ENCODE measurements at regions not wholly inside any gene's neighbourhood (a gene's known extent, or its start where the extent isn't known, plus 50 kb on each side); places are given as distances from the start of the nearest gene placed in this dataset.

- no peaks in the 10 kb centered on the region for H3K36me3 ChIP-seq (ENCODE audit: insufficient read depth, insufficient read length, low read length)
- H3K4me1 ChIP-seq (ENCODE audit: insufficient read depth, insufficient read length): no peaks in the 10 kb centered on the region
- H3K4me3 ChIP-seq (ENCODE audit: insufficient read length, low read depth): no peak overlapping the region
- no peak for DNase-seq (ENCODE audit: low read depth, low spot score)
- no peaks in the 10 kb centered on the region for H3K27me3 ChIP-seq (ENCODE audit: insufficient read depth, insufficient read length)
- H3K9me3 ChIP-seq (ENCODE audit: insufficient read depth, low read length): no peaks in the 10 kb centered on the region; the same call in 1 of the 2 replicates
- TF ChIP-seq ZNF274 (IDR thresholded peaks at IDR 0.05; ENCODE audit: low read depth, low read length) (no peak), SUZ12 (IDR thresholded peaks at IDR 0.05; ENCODE audit: extremely low read depth, insufficient read depth, insufficient read length) (no peak)
- no peak overlapping the region for H3K9ac ChIP-seq (ENCODE audit: insufficient read length, low read depth)
Measured at GRCh38 chr5:96141749-96142148, 180.1 kb upstream of the ELL2 start.

DNA sequence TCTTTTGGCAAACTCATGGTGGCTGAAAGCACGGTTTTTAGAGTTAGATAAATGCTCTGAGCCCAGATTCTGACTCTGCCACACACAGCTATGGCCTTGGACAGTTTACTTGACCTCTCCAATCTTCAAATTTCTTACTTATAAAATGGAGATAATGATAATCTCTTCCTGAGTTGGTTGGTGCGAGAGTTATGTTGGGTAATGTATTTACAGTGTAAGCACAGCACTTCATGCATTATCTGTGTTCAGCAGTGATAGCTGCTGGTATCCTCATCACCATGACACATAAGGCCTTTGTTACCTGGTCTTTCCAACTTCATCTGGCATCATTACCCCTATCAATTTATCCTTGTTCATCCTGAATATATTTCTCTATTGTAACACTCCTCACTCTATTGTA is 178.8 kb upstream of the ELL2 start:
- DNase-seq (ENCODE audit: low read depth, low spot score): no peak
- H3K4me3 ChIP-seq (ENCODE audit: insufficient read length, low read depth): no peak overlapping the region
- H3K4me1 ChIP-seq (ENCODE audit: insufficient read depth, insufficient read length): no peaks in the 10 kb centered on the region
- no peaks in the 10 kb centered on the region for H3K9me3 ChIP-seq (ENCODE audit: insufficient read depth, low read length)
- no peak for TF ChIP-seq ZNF274 (IDR thresholded peaks at IDR 0.05; ENCODE audit: low read depth, low read length)
- TF ChIP-seq YY1 (IDR thresholded peaks at IDR 0.05; ENCODE audit: insufficient read depth, insufficient read length): no peak
- no peak for TF ChIP-seq SUZ12 (IDR thresholded peaks at IDR 0.05; ENCODE audit: extremely low read depth, insufficient read depth, insufficient read length)
- H3K36me3 ChIP-seq (ENCODE audit: insufficient read depth, insufficient read length, low read length): no peaks in the 10 kb centered on the region
- H3K9ac ChIP-seq (ENCODE audit: insufficient read length, low read depth): no peak overlapping the region
- H3K27me3 ChIP-seq (ENCODE audit: insufficient read depth, insufficient read length): no peaks in the 10 kb centered on the region

DNA sequence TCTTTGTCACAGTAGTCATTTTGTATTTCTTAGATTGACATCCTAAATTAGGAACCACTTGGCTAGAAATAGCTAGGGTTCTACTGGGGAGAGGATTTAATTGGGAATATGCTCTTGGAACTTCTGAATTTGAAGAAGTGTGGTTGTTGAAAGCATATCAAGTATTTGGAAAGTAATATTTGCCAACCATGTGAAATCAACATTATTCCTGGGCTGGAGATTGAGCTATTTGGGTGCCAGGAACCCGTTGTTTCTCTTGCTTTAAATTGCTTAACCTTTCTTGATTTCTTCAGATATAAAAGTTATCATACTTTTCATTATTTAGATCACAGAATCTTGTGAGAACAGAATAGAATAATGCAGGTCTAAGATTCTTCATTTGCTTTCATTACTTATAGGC is 178.4 kb upstream of the ELL2 start:
- H3K4me1 ChIP-seq (ENCODE audit: insufficient read depth, insufficient read length): no peaks in the 10 kb centered on the region
- no peak for DNase-seq (ENCODE audit: low read depth, low spot score)

DNA sequence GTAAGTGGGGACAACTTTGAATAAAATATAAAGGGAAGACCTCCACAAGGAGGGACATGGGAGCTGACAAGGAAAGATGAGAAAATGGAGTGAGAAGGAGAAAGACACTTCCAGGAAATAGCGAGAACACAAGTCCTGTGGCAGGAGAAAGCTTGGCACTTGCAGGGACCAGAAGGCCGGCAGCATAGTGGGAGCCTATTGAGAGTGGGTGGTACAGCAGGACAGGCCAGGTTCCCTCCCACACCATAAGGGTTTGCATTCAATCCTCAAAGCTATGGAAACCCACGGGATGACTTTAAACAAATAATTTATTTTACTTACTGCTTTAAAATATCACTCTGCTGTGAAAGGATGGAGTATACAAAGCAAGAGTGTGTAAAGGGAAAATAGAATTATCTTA is 173.2 kb upstream of the ELL2 start:
- Histone ChIP-seq H3K4me1 (ENCODE audit: insufficient read depth, insufficient read length) (no peaks in the 10 kb centered on the region), H3K9ac (ENCODE audit: insufficient read length, low read depth) (no peak overlapping the region), H3K9me3 (ENCODE audit: insufficient read depth, low read length) (no peaks in the 10 kb centered on the region), H3K4me3 (ENCODE audit: insufficient read length, low read depth) (no peak overlapping the region), H3K36me3 (ENCODE audit: insufficient read depth, insufficient read length, low read length) (no peaks in the 10 kb centered on the region), H3K27me3 (ENCODE audit: insufficient read depth, insufficient read length) (no peaks in the 10 kb centered on the region)
- DNase-seq (ENCODE audit: low read depth, low spot score): no peak
- no peak for TF ChIP-seq YY1 (IDR thresholded peaks at IDR 0.05; ENCODE audit: insufficient read depth, insufficient read length)
- TF ChIP-seq SUZ12 (IDR thresholded peaks at IDR 0.05; ENCODE audit: extremely low read depth, insufficient read depth, insufficient read length): no peak
- TF ChIP-seq ZNF274 (IDR thresholded peaks at IDR 0.05; ENCODE audit: low read depth, low read length): no peak

More for the DNA sequence above, 178.4 kb upstream of the ELL2 start:
- Histone ChIP-seq H3K9me3 (ENCODE audit: insufficient read depth, low read length) (no peaks in the 10 kb centered on the region), H3K36me3 (ENCODE audit: insufficient read depth, insufficient read length, low read length) (no peaks in the 10 kb centered on the region), H3K27me3 (ENCODE audit: insufficient read depth, insufficient read length) (no peaks in the 10 kb centered on the region), H3K9ac (ENCODE audit: insufficient read length, low read depth) (no peak overlapping the region), H3K4me3 (ENCODE audit: insufficient read length, low read depth) (no peak overlapping the region)
- TF ChIP-seq ZNF274 (IDR thresholded peaks at IDR 0.05; ENCODE audit: low read depth, low read length): no peak
- TF ChIP-seq SUZ12 (IDR thresholded peaks at IDR 0.05; ENCODE audit: extremely low read depth, insufficient read depth, insufficient read length): no peak
- no peak for TF ChIP-seq YY1 (IDR thresholded peaks at IDR 0.05; ENCODE audit: insufficient read depth, insufficient read length)

- no peaks in the 10 kb centered on the region for H3K9me3 ChIP-seq (ENCODE audit: insufficient read depth, low read length)
- H3K27me3 ChIP-seq (ENCODE audit: insufficient read depth, insufficient read length): no peaks in the 10 kb centered on the region
- DNase-seq (ENCODE audit: low read depth, low spot score): no peak
- no peaks in the 10 kb centered on the region for H3K4me1 ChIP-seq (ENCODE audit: insufficient read depth, insufficient read length)
- no peak overlapping the region for H3K4me3 ChIP-seq (ENCODE audit: insufficient read length, low read depth)
- H3K36me3 ChIP-seq (ENCODE audit: insufficient read depth, insufficient read length, low read length): no peaks in the 10 kb centered on the region
- TF ChIP-seq YY1 (IDR thresholded peaks at IDR 0.05; ENCODE audit: insufficient read depth, insufficient read length) (no peak), SUZ12 (IDR thresholded peaks at IDR 0.05; ENCODE audit: extremely low read depth, insufficient read depth, insufficient read length) (no peak)
- no peak overlapping the region for H3K9ac ChIP-seq (ENCODE audit: insufficient read length, low read depth)
Measured at GRCh38 chr5:96133341-96134079, 171.9 kb upstream of the ELL2 start.

DNA sequence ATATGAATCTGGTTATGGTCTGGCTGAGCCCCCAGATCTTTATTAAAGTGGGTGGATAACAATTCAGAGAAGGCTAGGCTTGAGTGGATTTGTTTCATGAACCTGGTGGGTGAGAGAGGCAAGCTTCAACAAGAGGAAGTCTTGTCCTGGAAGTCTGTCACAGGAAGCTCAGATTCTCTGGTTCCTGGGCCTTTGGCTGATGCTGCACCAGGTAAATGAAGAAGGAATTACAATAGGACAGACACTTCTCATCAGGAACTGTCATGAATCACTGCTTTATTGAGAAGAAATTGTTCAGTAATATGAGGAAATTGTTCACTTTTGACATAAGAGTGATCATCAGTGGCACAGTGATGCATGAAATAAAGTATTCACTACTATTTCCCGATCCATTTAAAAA is 167.6 kb upstream of the ELL2 start:
- H3K9me3 ChIP-seq (ENCODE audit: insufficient read depth, low read length): no peaks in the 10 kb centered on the region
- H3K4me3 ChIP-seq (ENCODE audit: insufficient read length, low read depth): no peak overlapping the region
- TF ChIP-seq ZNF274 (IDR thresholded peaks at IDR 0.05; ENCODE audit: low read depth, low read length) (no peak), SUZ12 (IDR thresholded peaks at IDR 0.05; ENCODE audit: extremely low read depth, insufficient read depth, insufficient read length) (no peak), YY1 (IDR thresholded peaks at IDR 0.05; ENCODE audit: insufficient read depth, insufficient read length) (no peak)

GRCh38 chr5:96128204-96128864 is 166.7 kb upstream of the ELL2 start:
- TF ChIP-seq YY1 (IDR thresholded peaks at IDR 0.05; ENCODE audit: insufficient read depth, insufficient read length) (no peak), SUZ12 (IDR thresholded peaks at IDR 0.05; ENCODE audit: extremely low read depth, insufficient read depth, insufficient read length) (no peak), ZNF274 (IDR thresholded peaks at IDR 0.05; ENCODE audit: low read depth, low read length) (no peak)
- Histone ChIP-seq H3K27me3 (ENCODE audit: insufficient read depth, insufficient read length) (no peaks in the 10 kb centered on the region), H3K4me3 (ENCODE audit: insufficient read length, low read depth) (no peak overlapping the region), H3K9me3 (ENCODE audit: insufficient read depth, low read length) (no peaks in the 10 kb centered on the region), H3K36me3 (ENCODE audit: insufficient read depth, insufficient read length, low read length) (no peaks in the 10 kb centered on the region), H3K4me1 (ENCODE audit: insufficient read depth, insufficient read length) (no peaks in the 10 kb centered on the region), H3K9ac (ENCODE audit: insufficient read length, low read depth) (no peak overlapping the region)
- no peak for DNase-seq (ENCODE audit: low read depth, low spot score)

More for the DNA sequence above, 167.6 kb upstream of the ELL2 start:
- Histone ChIP-seq H3K27me3 (ENCODE audit: insufficient read depth, insufficient read length) (no peaks in the 10 kb centered on the region), H3K36me3 (ENCODE audit: insufficient read depth, insufficient read length, low read length) (no peaks in the 10 kb centered on the region), H3K4me1 (ENCODE audit: insufficient read depth, insufficient read length) (no peaks in the 10 kb centered on the region), H3K9ac (ENCODE audit: insufficient read length, low read depth) (no peak overlapping the region)
- no peak for DNase-seq (ENCODE audit: low read depth, low spot score)
